GM12892 (cell line): ENCODE measurements at regions not wholly inside any gene's neighbourhood (a gene's known extent, or its start where the extent isn't known, plus 50 kb on each side); places are given as distances from the start of the nearest gene placed in this dataset.

Source experiments
- DNase-seq: peaks from one replicate; pipeline ENCODE4 v3.0.0; 2011; ENCODE audit not compliant: insufficient read length
- FAIRE-seq: peaks from 2 replicates; lab custom pipeline; 2011; peaks lifted over from hg19 to GRCh38; lab: Jason Lieb, UNC
- POLR2A ChIP-seq: IDR thresholded peaks from 2 replicates; pipeline ENCODE4 v1.6.1; 2011; ENCODE audit warnings: low read depth, low read length, control low read depth
- POLR2AphosphoS5 ChIP-seq: IDR thresholded peaks from 2 replicates; pipeline ENCODE4 v1.6.1; 2011; ENCODE audit warnings: low read depth, low read length, control low read depth
- TAF1 ChIP-seq: IDR thresholded peaks from 2 replicates; pipeline ENCODE4 v1.6.1; 2011; ENCODE audit warnings: low read depth, mild to moderate bottlenecking, control low read depth, low read length, borderline replicate concordance

GRCh38 chr4:23707652-23708026, 182.2 kb downstream of the PPARGC1A start:
- no peak for TF ChIP-seq TAF1
- no peak for TF ChIP-seq POLR2AphosphoS5
- no peak for TF ChIP-seq POLR2A
- DNase-seq (no peak), FAIRE-seq (no peak)

DNA sequence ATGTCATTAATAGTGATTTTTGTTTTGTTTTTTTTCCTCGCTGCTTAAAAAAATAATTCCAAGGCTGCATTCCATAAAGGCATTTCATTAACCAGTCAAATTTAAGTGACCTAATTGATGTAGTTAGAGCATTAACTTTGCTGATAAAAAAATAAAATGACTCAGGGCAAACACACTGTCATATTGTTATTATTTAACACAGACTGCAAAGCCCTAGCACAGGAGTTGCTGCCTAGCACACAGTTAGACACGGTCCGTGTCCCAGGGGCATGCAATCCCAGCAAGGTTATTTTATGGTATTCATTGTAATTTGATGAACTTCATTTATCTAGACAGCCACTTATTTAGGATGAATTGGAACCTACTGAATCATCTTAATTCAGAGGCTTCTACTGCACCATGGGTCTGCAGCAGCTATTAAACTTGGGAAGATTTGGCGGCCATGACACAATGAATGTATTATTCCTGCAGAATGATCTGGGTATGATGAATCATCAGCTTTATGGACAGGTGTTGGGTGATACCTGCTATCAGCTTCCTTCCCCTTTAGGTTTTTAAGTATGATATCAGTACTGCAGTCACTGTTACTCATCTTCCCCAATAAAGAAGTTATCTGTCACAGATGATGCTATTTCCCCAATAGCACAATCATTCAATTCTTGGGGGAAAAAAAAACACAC, 182.7 kb downstream of the PPARGC1A start:
- TF ChIP-seq POLR2AphosphoS5 (no peak), POLR2A (no peak), TAF1 (no peak)
- FAIRE-seq (no peak), DNase-seq (no peak)

DNA sequence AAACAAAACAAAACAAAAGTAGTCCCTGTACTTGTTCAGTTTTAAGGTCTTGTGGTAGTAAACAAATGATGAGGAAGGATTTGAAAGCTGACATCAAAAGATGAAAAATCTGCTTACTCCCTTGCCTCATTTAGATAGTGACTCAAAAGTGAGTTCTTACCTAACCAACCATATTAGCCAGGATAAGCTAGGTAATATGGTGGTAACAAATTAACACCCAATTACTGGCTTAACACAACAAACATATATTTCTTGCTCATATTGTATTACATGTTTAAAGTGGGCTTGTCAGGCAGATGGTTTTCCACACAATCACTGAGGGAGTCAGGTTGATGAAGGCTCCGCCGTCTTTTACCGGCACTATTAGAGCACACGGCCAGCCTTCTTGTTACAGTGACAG, 189.7 kb downstream of the PPARGC1A start:
- TF ChIP-seq POLR2AphosphoS5 (no peak), TAF1 (no peak), POLR2A (no peak)
- DNase-seq, result no peak
- no peak for FAIRE-seq

GRCh38 chr4:23697722-23698121, 192.1 kb downstream of the PPARGC1A start:
- TF ChIP-seq POLR2AphosphoS5 (no peak), TAF1 (no peak), POLR2A (no peak)
- DNase-seq (no peak), FAIRE-seq (no peak)

GRCh38 chr4:23697001-23697528, 192.8 kb downstream of the PPARGC1A start:
- no peak for DNase-seq
- TF ChIP-seq POLR2AphosphoS5 (no peak), TAF1 (no peak), POLR2A (no peak)
- no peak for FAIRE-seq

DNA sequence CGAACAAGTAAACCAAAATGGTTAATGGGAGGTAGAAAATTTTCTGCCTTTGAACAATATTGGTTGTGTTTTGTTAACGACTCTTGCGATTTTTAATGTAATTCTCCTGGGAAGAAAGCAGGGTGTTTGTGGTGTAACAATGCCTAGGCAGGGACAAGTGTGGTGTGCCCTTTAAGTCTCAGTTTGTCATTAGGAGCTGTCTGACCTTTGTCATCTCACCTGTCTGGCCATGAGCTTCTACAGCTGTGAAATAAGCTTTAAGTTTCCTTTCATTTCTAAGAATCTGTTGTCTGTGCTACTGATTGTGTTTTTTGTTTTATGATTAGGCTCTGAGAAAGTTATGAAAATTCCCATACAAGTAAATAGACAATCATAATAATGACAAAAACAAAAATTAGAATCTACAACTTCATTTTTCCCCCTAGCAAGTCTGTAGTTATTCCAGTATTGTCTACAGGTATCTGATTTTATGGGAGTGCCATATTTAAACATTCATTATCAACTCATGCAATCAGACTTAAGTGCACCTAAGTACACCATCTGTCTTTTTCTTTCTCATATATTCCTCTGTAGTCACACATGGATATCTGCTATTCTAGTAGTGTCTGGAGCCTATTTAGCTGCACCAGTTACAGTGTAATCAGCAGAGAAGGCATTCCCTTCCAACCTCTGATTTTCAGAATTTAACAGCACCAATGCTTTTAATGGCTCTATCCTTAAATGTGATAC, 203.5 kb downstream of the PPARGC1A start:
- FAIRE-seq (no peak), DNase-seq (no peak)
- TF ChIP-seq POLR2AphosphoS5 (no peak), TAF1 (no peak)

DNA sequence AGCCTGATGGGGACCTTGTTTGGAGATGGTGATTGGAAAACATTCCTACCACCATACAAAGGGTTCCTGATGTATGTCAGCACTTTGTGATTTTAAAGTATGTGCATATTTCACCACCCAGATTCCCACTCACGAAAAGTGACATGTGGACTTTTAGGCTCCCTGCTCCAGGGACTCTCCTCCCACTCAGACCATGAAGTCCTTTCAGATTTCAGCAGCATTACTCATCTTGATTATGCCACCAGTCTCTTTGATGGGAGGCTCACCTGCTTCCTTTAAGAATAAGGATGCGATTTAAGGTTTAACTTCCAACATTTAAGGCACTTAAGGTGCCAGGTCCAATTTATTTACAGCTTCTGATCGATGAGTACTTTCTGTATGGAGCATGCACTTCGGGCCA, 204.4 kb downstream of the PPARGC1A start:
- DNase-seq (no peak), FAIRE-seq (no peak)
- TF ChIP-seq POLR2A, result no peak
- no peak for TF ChIP-seq POLR2AphosphoS5
- no peak for TF ChIP-seq TAF1

DNA sequence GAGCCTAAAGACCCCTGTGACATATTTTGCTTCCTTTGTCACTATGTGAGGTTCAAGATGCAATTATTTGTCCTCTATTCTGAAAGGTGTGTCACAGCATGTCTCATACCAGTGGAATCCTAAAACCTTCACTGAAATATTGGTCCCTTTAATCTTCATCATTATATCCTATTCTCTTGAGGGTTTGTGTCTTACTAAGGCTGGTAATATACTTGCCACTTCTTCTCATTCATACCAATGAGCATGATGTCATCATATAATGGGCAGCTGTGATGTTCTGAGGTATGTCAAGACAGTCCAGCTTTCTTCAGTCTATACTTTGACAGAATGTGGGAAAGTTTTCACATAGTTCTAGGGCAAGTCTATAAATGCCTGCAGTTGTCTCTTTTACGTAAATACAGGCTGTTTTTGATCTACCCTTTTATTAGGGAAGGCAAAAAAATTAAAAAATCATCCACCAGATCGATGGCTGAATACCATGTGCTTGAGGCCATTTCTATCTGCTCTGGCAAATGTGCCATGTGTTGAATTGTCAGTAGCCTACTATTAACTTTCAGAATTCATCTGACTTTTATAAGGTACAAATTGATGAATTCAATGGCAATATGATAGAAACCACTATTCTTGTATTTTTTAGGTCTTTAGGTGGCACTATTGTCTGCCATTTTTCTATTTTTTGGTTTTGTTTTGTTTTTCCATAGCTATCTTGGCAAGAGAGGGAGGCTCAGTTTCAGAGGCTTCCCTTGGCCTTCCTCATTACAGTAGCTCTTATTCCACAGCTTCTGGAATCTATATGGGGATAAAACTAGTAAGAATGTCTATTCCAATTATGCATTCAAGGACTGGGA, 209.0 kb downstream of the PPARGC1A start:
- TF ChIP-seq TAF1 (no peak), POLR2A (no peak), POLR2AphosphoS5 (no peak)
- FAIRE-seq (no peak), DNase-seq (no peak)

GRCh38 chr4:23674694-23675093, 215.2 kb downstream of the PPARGC1A start:
- no peak for TF ChIP-seq POLR2A
- TF ChIP-seq TAF1, result no peak
- TF ChIP-seq POLR2AphosphoS5, result no peak
- DNase-seq (no peak), FAIRE-seq (no peak)

GRCh38 chr4:23667659-23668058, 222.2 kb downstream of the PPARGC1A start:
- FAIRE-seq (no peak), DNase-seq (no peak)
- no peak for TF ChIP-seq POLR2AphosphoS5
- no peak for TF ChIP-seq POLR2A
- no peak for TF ChIP-seq TAF1

DNA sequence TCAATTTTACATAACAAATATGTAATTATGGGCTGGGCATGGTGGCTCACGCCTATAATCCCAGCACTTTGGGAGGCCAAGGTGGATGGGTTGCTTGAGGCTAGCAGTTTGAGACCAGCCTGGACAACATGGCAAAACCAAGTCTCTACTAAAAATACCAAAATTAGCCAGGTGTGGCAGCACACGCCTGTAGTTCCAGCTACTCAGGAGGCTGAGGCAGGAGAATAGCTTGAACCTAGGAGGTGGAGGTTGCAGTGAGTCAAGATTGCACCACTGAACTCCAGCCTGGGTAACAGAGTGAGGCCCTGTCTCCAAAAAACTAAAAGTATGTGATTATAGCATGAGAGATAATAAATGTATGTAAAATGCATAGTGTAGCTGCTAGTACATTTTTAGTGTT, 229.0 kb downstream of the PPARGC1A start:
- DNase-seq (no peak), FAIRE-seq (no peak)
- no peak for TF ChIP-seq POLR2AphosphoS5
- no peak for TF ChIP-seq POLR2A
- TF ChIP-seq TAF1, result no peak

DNA sequence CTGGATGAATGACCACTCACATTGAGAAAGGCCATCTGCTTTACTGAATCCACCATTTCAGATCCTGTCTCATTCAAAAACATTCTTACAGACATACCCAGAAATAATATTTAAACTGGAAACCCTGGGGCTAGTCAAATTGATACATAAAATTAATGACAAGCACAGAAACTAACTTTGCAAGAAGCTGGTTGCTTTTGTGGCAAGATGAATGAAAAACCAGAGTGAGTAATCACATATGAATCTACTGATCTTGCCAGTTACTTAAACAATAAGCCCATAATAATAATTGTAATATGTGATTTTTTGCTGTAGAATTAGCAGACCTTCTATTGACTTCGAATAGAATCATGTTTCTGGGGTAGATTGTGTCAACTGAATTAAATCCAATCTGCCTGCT, 235.1 kb downstream of the PPARGC1A start:
- DNase-seq (no peak), FAIRE-seq (no peak)
- TF ChIP-seq POLR2AphosphoS5 (no peak), POLR2A (no peak), TAF1 (no peak)
